HuH-7 (cell line): ENCODE measurements at regions not wholly inside any gene's neighbourhood (a gene's known extent, or its start where the extent isn't known, plus 50 kb on each side); places are given as distances from the start of the nearest gene placed in this dataset.

Source experiments
- DNase-seq: peaks from one replicate; pipeline ENCODE4 v3.0.0; 2011; ENCODE audit warnings: low spot score

- DNase-seq: peak; percentile 11
Measured at GRCh38 chr7:95718577-95719410, 53.6 kb upstream of the DYNC1I1 start.

GRCh38 chr7:95716357-95717122, 55.8 kb upstream of the DYNC1I1 start:
- no peak for DNase-seq

GRCh38 chr7:95715274-95715673, 57.1 kb upstream of the DYNC1I1 start:
- no peak for DNase-seq

GRCh38 chr7:95710711-95711110, 61.6 kb upstream of the DYNC1I1 start:
- DNase-seq: no peak

- no peak for DNase-seq
Measured at GRCh38 chr7:95700917-95701316, 71.4 kb upstream of the DYNC1I1 start.

GRCh38 chr7:95694334-95694733, 78.0 kb upstream of the DYNC1I1 start:
- DNase-seq: no peak

GRCh38 chr7:95693551-95694333, 78.6 kb upstream of the DYNC1I1 start:
- DNase-seq: no peak

- no peak for DNase-seq
Measured at GRCh38 chr7:95691464-95691863, 80.9 kb upstream of the DYNC1I1 start.

GRCh38 chr7:95690367-95690947, 81.9 kb upstream of the DYNC1I1 start:
- no peak for DNase-seq

- no peak for DNase-seq
Measured at GRCh38 chr7:95688931-95689495, 83.3 kb upstream of the DYNC1I1 start.

- DNase-seq: peak; percentile 12
Measured at GRCh38 chr7:95687759-95688343, 84.5 kb upstream of the DYNC1I1 start.

- DNase-seq: peak; percentile 7
Measured at GRCh38 chr7:95686109-95686508, 86.2 kb upstream of the DYNC1I1 start.

- no peak for DNase-seq
Measured at GRCh38 chr7:95684505-95684904, 87.8 kb upstream of the DYNC1I1 start.

GRCh38 chr7:95684037-95684436, 87.7 kb upstream of the PDK4 start:
- DNase-seq: peak; percentile 13

- no peak for DNase-seq
Measured at GRCh38 chr7:95682913-95683312, 86.6 kb upstream of the PDK4 start.

- no peak for DNase-seq
Measured at GRCh38 chr7:95676691-95677090, 80.4 kb upstream of the PDK4 start.

- DNase-seq: no peak
Measured at GRCh38 chr7:95675632-95676031, 79.3 kb upstream of the PDK4 start.

GRCh38 chr7:95675016-95675415, 78.7 kb upstream of the PDK4 start:
- DNase-seq: no peak

GRCh38 chr7:95674101-95674500, 77.8 kb upstream of the PDK4 start:
- DNase-seq: no peak

- no peak for DNase-seq
Measured at GRCh38 chr7:95672434-95672833, 76.1 kb upstream of the PDK4 start.

GRCh38 chr7:95669513-95669912, 73.2 kb upstream of the PDK4 start:
- no peak for DNase-seq
